ENCODE measurements at regions not wholly inside any gene's neighbourhood (a gene's known extent, or its start where the extent isn't known, plus 50 kb on each side); places are given as distances from the start of the nearest gene placed in this dataset.

GRCh38 chr12:86834217-86834616 lies 578.0 kb upstream of the MGAT4C start:
- TF ChIP-seq, protein P1, sequence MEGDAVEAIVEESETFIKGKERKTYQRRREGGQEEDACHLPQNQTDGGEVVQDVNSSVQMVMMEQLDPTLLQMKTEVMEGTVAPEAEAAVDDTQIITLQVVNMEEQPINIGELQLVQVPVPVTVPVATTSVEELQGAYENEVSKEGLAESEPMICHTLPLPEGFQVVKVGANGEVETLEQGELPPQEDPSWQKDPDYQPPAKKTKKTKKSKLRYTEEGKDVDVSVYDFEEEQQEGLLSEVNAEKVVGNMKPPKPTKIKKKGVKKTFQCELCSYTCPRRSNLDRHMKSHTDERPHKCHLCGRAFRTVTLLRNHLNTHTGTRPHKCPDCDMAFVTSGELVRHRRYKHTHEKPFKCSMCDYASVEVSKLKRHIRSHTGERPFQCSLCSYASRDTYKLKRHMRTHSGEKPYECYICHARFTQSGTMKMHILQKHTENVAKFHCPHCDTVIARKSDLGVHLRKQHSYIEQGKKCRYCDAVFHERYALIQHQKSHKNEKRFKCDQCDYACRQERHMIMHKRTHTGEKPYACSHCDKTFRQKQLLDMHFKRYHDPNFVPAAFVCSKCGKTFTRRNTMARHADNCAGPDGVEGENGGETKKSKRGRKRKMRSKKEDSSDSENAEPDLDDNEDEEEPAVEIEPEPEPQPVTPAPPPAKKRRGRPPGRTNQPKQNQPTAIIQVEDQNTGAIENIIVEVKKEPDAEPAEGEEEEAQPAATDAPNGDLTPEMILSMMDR (IDR thresholded peaks at IDR 0.05; ENCODE audit: extremely low read depth in 1 of 2, insufficient read depth in 1 of 2, low read depth in 1 of 2, low read length in 2 of 2), result no peak
- TF ChIP-seq POLR2A (IDR thresholded peaks at IDR 0.05; ENCODE audit: low read depth, low read length), result no peak
- no peak for TF ChIP-seq EZH2 (IDR thresholded peaks at IDR 0.05; ENCODE audit: borderline replicate concordance, low read depth, low read length, severe bottlenecking)
- no peak for TF ChIP-seq POLR2AphosphoS5 (IDR thresholded peaks at IDR 0.05; ENCODE audit: insufficient read depth, low read depth, low read length)
- TF ChIP-seq JUN (IDR thresholded peaks at IDR 0.05; ENCODE audit: borderline replicate concordance, insufficient read depth, insufficient read length, low read depth), result no peak
- TF ChIP-seq, protein P2, sequence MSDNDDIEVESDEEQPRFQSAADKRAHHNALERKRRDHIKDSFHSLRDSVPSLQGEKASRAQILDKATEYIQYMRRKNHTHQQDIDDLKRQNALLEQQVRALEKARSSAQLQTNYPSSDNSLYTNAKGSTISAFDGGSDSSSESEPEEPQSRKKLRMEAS (IDR thresholded peaks at IDR 0.05; ENCODE audit: insufficient read depth, insufficient read length), result no peak
- TF ChIP-seq MYC (IDR thresholded peaks at IDR 0.05; ENCODE audit: low read depth, low read length), result no peak
- TF ChIP-seq FOS (IDR thresholded peaks at IDR 0.05; ENCODE audit: borderline replicate concordance, insufficient read depth, low read length), result no peak

All from endothelial cell of umbilical vein (primary cell).